H1 (cell line): ENCODE measurements at regions not wholly inside any gene's neighbourhood (a gene's known extent, or its start where the extent isn't known, plus 50 kb on each side); places are given as distances from the start of the nearest gene placed in this dataset.

Source experiments
- GTF2F1 ChIP-seq: IDR thresholded peaks from 2 replicates; pipeline ENCODE4 v1.6.1; 2012; ENCODE audit warnings: low read depth, low read length, improper control_type of control experiment, borderline replicate concordance
- KDM4A ChIP-seq: IDR thresholded peaks from one replicate; pipeline ENCODE4 v1.7.1; 2012; ENCODE audit warnings: low read depth, mild to moderate bottlenecking, moderate library complexity, low read length, inconsistent platforms; ENCODE audit not compliant: severe bottlenecking
- RFX5 ChIP-seq: IDR thresholded peaks from 2 replicates; pipeline ENCODE4 v1.6.1; 2011; ENCODE audit warnings: low read depth, low read length, improper control_type of control experiment, borderline replicate concordance
- TF ChIP-seq, protein P1 (sequence below): IDR thresholded peaks from 2 replicates; pipeline ENCODE4 v1.6.1; 2012; ENCODE audit warnings: inconsistent platforms

DNA sequence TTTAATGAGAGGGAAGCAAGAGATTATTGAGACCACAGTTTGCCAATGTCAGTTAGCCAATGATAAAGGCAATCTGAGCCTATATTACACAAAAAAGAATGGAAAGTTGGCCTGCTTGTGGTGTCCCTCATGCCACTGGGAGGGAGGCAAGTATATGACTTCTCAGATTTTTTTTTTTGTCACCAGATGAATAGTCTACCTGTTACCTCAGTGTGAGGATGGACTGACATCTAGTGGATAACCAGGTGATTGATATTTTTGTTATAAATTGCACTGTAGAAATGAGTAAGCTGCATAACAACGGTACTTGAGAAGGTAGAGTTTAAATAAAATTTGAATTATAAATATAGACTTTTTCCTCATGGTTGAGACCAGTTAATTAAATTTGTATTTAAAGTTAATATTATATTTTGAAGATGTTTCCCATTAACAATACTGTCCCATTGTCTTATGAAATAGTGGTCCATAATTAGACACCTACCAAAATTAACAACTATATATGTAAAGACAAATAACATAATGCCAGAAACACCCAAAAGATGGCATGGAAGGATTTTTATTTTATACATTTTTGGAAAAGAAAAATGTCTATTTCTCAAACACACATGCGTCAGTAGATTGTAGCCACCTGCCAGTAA lies 237.8 kb upstream of the GADL1 start (continued):
- TF ChIP-seq, protein P1, sequence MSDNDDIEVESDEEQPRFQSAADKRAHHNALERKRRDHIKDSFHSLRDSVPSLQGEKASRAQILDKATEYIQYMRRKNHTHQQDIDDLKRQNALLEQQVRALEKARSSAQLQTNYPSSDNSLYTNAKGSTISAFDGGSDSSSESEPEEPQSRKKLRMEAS = no peak
- TF ChIP-seq GTF2F1 (no peak), KDM4A (no peak), RFX5 (no peak)
